ENCODE measurements at regions not wholly inside any gene's neighbourhood (a gene's known extent, or its start where the extent isn't known, plus 50 kb on each side); places are given as distances from the start of the nearest gene placed in this dataset.

DNA sequence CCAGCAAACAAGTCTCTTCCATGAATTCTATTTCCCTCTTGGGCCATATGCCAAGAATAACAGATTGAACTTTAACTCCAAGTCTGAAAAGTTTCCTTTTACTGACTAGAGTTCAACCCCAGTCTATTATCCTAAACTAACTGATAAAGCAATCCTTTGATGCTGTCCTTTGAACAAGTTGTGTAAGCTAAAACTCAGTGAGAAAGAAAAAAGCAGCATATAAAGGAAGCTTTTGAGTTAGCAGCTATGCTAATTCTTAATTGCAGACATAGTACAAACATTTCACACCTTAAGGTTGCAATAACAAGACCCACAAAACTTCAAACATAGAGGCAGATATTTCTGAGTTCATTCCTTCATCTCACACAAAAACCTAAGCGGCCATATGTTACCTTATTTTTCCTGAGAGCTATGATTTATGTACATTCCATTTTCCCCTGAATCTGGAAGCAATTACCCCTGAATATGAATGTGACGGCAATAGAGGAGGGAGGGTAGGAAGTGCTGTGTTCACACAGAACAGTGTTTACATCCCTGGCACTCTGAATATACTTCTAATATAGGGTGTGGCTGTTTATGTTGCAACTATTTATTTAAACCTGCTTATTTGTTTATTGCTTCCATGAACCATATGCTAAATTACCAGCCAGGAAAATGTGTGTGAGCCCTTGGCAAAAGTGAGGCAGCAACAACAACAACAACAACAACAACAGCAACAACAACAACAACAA is 180.6 kb downstream of the IRS1 start (continued):
- peak; percentile 100 for TF ChIP-seq NFIC (IDR thresholded peaks at IDR 0.05; ENCODE audit: low read length)
- TF ChIP-seq NFE2L2 (IDR thresholded peaks at IDR 0.05; ENCODE audit: low read length) = no peak
- TF ChIP-seq, protein P1, sequence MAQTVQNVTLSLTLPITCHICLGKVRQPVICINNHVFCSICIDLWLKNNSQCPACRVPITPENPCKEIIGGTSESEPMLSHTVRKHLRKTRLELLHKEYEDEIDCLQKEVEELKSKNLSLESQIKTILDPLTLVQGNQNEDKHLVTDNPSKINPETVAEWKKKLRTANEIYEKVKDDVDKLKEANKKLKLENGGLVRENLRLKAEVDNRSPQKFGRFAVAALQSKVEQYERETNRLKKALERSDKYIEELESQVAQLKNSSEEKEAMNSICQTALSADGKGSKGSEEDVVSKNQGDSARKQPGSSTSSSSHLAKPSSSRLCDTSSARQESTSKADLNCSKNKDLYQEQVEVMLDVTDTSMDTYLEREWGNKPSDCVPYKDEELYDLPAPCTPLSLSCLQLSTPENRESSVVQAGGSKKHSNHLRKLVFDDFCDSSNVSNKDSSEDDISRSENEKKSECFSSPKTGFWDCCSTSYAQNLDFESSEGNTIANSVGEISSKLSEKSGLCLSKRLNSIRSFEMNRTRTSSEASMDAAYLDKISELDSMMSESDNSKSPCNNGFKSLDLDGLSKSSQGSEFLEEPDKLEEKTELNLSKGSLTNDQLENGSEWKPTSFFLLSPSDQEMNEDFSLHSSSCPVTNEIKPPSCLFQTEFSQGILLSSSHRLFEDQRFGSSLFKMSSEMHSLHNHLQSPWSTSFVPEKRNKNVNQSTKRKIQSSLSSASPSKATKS (CRISPR knock-in tag; IDR thresholded peaks at IDR 0.05) = peak; percentile 42; the same call in 1 of the 2 replicates
- peak; percentile 98 for TF ChIP-seq GATAD2A (CRISPR knock-in tag; IDR thresholded peaks at IDR 0.05)
- peak; percentile 91 for TF ChIP-seq SIX1 (CRISPR knock-in tag; IDR thresholded peaks at IDR 0.05; ENCODE audit: borderline replicate concordance)
- 0 out of 2 replicates have a peak, but pooled peaks have one; percentile 63 for TF ChIP-seq ZNF337 (CRISPR knock-in tag; IDR thresholded peaks at IDR 0.05; ENCODE audit: borderline replicate concordance, low read depth)
- TF ChIP-seq CEBPG (CRISPR knock-in tag; IDR thresholded peaks at IDR 0.05) = peak; percentile 91
- TF ChIP-seq, protein P2, sequence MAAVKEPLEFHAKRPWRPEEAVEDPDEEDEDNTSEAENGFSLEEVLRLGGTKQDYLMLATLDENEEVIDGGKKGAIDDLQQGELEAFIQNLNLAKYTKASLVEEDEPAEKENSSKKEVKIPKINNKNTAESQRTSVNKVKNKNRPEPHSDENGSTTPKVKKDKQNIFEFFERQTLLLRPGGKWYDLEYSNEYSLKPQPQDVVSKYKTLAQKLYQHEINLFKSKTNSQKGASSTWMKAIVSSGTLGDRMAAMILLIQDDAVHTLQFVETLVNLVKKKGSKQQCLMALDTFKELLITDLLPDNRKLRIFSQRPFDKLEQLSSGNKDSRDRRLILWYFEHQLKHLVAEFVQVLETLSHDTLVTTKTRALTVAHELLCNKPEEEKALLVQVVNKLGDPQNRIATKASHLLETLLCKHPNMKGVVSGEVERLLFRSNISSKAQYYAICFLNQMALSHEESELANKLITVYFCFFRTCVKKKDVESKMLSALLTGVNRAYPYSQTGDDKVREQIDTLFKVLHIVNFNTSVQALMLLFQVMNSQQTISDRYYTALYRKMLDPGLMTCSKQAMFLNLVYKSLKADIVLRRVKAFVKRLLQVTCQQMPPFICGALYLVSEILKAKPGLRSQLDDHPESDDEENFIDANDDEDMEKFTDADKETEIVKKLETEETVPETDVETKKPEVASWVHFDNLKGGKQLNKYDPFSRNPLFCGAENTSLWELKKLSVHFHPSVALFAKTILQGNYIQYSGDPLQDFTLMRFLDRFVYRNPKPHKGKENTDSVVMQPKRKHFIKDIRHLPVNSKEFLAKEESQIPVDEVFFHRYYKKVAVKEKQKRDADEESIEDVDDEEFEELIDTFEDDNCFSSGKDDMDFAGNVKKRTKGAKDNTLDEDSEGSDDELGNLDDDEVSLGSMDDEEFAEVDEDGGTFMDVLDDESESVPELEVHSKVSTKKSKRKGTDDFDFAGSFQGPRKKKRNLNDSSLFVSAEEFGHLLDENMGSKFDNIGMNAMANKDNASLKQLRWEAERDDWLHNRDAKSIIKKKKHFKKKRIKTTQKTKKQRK (IDR thresholded peaks at IDR 0.05; ENCODE audit: low read length) = no peak
- TF ChIP-seq, protein P3, sequence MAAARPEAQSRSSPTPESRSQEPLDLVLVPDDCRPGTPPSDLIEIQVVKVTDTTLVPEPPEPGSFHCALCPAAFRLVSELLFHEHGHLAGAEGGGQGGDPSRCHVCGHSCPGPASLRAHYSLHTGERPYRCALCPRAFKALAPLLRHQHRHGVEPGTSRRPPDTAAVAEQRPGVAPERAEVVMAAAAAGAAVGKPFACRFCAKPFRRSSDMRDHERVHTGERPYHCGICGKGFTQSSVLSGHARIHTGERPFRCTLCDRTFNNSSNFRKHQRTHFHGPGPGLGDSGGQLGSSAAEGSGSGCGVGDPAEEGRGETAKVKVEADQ (CRISPR knock-in tag; IDR thresholded peaks at IDR 0.05; ENCODE audit: borderline replicate concordance) = peak; percentile 45; the same call in 1 of the 2 replicates
- TF ChIP-seq RARA (CRISPR knock-in tag; IDR thresholded peaks at IDR 0.05) = peak; percentile 97
- TF ChIP-seq ARNT2 (CRISPR knock-in tag; IDR thresholded peaks at IDR 0.05; ENCODE audit: low read depth) = peak; percentile 77; the same call in 1 of the 2 replicates
- TF ChIP-seq, protein P4, sequence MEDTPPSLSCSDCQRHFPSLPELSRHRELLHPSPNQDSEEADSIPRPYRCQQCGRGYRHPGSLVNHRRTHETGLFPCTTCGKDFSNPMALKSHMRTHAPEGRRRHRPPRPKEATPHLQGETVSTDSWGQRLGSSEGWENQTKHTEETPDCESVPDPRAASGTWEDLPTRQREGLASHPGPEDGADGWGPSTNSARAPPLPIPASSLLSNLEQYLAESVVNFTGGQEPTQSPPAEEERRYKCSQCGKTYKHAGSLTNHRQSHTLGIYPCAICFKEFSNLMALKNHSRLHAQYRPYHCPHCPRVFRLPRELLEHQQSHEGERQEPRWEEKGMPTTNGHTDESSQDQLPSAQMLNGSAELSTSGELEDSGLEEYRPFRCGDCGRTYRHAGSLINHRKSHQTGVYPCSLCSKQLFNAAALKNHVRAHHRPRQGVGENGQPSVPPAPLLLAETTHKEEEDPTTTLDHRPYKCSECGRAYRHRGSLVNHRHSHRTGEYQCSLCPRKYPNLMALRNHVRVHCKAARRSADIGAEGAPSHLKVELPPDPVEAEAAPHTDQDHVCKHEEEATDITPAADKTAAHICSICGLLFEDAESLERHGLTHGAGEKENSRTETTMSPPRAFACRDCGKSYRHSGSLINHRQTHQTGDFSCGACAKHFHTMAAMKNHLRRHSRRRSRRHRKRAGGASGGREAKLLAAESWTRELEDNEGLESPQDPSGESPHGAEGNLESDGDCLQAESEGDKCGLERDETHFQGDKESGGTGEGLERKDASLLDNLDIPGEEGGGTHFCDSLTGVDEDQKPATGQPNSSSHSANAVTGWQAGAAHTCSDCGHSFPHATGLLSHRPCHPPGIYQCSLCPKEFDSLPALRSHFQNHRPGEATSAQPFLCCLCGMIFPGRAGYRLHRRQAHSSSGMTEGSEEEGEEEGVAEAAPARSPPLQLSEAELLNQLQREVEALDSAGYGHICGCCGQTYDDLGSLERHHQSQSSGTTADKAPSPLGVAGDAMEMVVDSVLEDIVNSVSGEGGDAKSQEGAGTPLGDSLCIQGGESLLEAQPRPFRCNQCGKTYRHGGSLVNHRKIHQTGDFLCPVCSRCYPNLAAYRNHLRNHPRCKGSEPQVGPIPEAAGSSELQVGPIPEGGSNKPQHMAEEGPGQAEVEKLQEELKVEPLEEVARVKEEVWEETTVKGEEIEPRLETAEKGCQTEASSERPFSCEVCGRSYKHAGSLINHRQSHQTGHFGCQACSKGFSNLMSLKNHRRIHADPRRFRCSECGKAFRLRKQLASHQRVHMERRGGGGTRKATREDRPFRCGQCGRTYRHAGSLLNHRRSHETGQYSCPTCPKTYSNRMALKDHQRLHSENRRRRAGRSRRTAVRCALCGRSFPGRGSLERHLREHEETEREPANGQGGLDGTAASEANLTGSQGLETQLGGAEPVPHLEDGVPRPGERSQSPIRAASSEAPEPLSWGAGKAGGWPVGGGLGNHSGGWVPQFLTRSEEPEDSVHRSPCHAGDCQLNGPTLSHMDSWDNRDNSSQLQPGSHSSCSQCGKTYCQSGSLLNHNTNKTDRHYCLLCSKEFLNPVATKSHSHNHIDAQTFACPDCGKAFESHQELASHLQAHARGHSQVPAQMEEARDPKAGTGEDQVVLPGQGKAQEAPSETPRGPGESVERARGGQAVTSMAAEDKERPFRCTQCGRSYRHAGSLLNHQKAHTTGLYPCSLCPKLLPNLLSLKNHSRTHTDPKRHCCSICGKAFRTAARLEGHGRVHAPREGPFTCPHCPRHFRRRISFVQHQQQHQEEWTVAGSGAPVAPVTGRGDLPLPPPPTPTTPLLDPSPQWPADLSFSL (CRISPR knock-in tag; IDR thresholded peaks at IDR 0.05) = peak; percentile 79
- TF ChIP-seq FOXA3 (CRISPR knock-in tag; IDR thresholded peaks at IDR 0.05) = peak; percentile 91
- TF ChIP-seq GTF2F1 (IDR thresholded peaks at IDR 0.05; ENCODE audit: low read length) = no peak
- TF ChIP-seq ZSCAN12 (CRISPR knock-in tag; IDR thresholded peaks at IDR 0.05) = no peak
- TF ChIP-seq ARID2 (CRISPR knock-in tag; IDR thresholded peaks at IDR 0.05; ENCODE audit: borderline replicate concordance) = no peak
